OCI-M1 (cell line): ENCODE measurements at regions not wholly inside any gene's neighbourhood (a gene's known extent, or its start where the extent isn't known, plus 50 kb on each side); places are given as distances from the start of the nearest gene placed in this dataset.

Experiments
- DNase-seq: peaks from one replicate; lab custom pipeline; 2025; lab: John Stamatoyannopoulos, UW

DNA sequence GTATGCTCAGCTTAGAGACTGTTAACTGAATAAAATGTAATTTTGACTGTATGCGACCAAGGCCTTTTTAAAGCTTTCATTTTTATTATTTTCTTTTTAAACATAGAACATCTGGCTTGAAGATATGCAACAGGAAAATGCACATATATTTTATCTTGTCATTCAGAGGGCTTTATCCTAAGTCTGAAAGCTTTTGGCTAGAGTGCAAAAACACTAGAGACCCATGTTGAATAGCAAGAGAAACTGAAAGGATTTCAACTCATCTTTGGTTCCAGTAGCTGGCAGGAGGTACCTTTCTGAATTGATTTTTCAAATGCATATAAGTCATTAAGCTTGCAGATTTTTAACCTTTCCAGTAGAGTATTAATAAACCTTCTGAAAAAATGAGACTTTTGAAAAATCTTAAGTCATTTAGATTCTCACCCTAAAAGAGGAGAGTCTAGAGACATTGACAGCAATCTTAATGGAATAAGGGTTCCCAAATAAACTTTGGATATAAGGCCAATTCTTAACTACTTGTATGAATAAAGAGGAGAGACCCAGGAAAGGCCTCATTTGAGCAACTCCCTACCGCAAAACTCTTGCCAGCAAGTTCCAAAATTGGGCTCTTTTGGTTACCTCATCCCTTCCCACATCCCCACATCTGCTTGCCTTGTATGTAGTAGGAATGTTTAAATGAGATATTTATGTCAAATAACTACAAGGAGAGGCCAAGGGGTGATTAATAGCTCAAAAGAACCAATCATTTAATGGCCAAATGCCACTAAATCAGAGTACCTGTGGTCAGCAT lies 454.4 kb downstream of the HTR7 start:
- DNase-seq = no peak

DNA sequence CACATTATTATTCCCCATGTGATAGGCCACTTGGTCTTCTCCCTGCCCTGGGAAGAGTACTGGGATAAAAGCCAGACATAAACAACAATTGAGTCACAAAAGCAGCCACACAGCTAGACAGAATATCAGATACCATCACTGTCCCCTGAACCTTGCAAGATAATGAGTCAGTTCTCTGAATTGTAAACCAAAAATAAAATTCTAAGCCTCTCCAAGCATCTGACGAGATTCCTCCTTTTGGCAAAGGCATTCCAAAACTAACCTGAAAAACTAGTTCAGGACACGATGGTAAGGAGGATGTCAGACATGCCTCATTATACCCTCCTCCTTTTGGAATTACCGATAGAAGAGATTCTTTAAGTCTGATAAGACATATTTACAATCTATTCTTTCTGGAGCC lies 450.7 kb downstream of the HTR7 start:
- DNase-seq = no peak

GRCh38 chr10:90407851-90408250 lies 450.0 kb downstream of the HTR7 start:
- no peak for DNase-seq

- no peak for DNase-seq
Observed at GRCh38 chr10:90412582-90412981, 445.3 kb downstream of the HTR7 start.

DNA sequence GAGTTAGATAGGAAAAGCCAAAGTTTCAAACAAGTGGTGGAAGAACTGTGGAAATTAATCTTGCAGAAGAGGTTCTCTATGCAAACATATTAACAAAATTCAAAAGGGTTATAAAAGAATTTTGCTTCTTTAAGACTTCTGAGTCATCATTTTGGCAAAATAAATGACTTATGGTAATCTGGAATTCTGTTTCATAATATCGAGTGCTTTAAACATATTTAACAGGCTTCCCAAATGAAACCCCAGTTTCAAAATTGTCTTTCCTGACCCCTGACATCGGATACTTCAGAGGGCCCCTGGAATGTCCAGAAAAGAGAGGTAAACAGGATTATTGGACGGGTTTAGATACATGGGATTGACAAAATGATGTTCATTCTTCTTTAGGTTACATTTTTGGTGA lies 444.6 kb downstream of the HTR7 start:
- no peak for DNase-seq

- DNase-seq = no peak
Observed at GRCh38 chr10:90414926-90415325, 442.9 kb downstream of the HTR7 start.

GRCh38 chr10:90417029-90417428 lies 440.8 kb downstream of the HTR7 start:
- DNase-seq = no peak

- DNase-seq = no peak
Observed at GRCh38 chr10:90417476-90418210, 440.2 kb downstream of the HTR7 start.

GRCh38 chr10:90418869-90419652 lies 438.8 kb downstream of the HTR7 start:
- DNase-seq = no peak

GRCh38 chr10:90420637-90421318 lies 437.1 kb downstream of the HTR7 start:
- DNase-seq = no peak

- no peak for DNase-seq
Observed at GRCh38 chr10:90421874-90422273, 436.0 kb downstream of the HTR7 start.

- no peak for DNase-seq
Observed at GRCh38 chr10:90424730-90425129, 433.1 kb downstream of the HTR7 start.

DNA sequence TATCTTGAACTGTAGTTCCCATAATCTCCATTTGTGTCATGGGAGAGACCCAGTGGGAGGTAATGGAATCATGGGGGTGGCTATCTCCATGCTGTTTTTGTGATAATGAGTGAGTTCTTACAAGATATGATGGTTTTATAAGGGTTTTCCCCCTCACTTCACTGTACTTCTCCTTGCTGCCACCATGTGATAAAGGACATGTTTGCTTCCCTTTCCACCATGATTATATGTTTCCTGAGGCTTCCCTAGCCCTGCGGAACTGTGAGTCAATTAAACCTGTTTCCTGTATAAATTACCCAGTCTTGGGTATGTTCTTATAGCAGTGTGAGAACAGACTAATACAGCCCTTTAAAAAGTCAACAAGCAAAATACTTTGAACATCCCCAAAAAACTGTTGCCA lies 427.7 kb downstream of the HTR7 start:
- peak; percentile 55 for DNase-seq

GRCh38 chr10:90432866-90433265 lies 425.0 kb downstream of the HTR7 start:
- DNase-seq = no peak

GRCh38 chr10:90435296-90435695 lies 422.5 kb downstream of the HTR7 start:
- no peak for DNase-seq

DNA sequence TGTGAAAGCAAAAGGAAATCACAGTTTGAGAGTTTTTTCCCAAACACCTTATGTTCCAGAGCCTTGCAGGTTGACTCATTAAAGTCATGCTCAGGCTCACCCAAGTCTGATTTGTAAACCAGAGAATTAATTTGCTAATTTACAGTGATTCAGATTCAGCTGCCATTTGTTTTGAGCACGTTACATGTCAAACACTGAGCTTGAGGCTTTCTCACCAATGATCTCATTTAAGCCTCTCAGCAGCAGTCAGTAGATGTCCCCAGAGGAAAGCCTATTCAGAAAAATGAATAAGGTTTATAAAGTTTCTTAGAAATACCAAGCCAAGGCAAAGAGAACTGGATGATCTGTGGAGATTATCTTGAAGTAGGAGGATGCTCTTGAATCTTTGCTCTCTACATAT lies 420.4 kb downstream of the HTR7 start:
- peak; percentile 19 for DNase-seq

- DNase-seq = no peak
Observed at GRCh38 chr10:90440870-90441269, 417.0 kb downstream of the HTR7 start.

DNA sequence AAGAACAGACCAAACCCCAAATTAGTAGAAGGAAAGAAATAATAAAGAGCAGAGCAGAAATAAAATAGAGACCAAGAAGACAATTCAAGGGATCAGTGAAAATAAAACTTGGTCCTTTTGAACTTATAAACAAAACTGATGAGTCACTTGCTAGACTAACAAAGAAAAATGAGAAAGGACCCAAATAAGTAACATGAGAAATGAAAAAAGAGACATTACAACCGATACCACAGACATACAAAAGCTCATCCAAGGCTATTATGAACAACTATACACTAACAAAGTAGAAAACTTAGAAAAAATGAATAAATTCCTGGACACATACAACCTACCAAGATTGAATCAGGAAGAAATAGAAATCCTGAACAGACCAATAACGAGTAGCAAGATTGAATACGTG lies 414.5 kb downstream of the HTR7 start:
- DNase-seq = no peak

DNA sequence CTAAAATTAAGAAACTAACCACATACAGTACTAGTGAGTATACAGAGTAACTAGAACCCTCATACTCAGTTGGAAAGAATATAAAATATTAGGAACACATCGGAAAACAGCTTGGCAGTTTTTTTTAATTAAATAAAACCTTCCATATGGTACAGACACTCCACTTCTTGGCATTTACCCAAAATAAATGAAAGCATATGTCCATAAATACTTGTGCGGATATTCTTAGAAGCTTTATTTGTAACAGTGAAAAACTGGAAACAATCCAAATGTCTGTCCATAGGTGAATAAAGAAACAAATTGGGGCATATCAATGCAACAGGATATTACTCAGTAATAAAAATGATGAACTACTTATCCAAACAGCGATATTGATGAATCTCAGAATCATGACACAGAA lies 410.0 kb downstream of the HTR7 start:
- no peak for DNase-seq

- no peak for DNase-seq
Observed at GRCh38 chr10:90450797-90451196, 407.0 kb downstream of the HTR7 start.

GRCh38 chr10:90451283-90451682 lies 406.6 kb downstream of the HTR7 start:
- peak; percentile 54 for DNase-seq

DNA sequence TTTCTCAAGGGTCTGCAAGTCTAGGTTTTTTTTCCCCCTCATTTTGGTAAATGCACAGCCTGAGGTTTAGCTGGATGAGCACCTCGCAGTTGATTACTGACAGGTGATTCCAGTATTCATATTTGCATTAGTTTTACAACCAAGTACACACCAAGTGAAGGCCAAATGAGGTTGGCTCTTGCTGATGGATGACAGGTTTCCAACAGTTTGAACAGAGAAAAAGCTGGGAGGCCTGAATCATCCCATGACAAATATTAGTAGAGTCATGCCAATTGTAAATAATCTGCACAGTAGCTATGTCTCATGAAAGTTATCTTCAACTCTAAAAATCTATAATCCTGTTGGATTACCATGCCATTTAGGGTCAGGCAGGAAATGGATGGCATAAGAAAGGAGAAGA lies 399.8 kb downstream of the HTR7 start:
- no peak for DNase-seq
